ENCODE measurements at regions not wholly inside any gene's neighbourhood (a gene's known extent, or its start where the extent isn't known, plus 50 kb on each side); places are given as distances from the start of the nearest gene placed in this dataset.

DNA sequence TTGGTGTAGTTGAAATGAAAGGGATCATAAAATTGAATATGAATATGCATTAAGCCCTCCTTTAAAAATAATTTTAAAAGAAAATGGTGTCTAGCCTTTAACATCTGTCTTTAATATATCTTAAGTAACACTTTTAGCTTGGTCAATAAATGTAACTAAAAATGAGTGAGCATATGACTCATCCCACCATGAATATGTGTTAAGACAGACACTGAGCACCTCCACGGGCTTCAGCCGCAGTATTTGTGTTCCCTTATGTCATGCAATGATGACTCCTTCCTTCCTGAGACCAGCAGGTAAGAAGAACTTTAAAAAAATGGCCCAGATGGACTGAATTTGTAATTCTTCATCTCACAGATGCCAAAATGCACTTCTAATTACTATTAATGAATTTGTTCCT lies 563.2 kb downstream of the NR2F1-AS1 start (continued):
- TF ChIP-seq SMAD3 (CRISPR knock-in tag; IDR thresholded peaks at IDR 0.05; ENCODE audit: borderline replicate concordance) (no peak), ATF1 (CRISPR knock-in tag; IDR thresholded peaks at IDR 0.05) (no peak), ESRRA (CRISPR knock-in tag; IDR thresholded peaks at IDR 0.05; ENCODE audit: borderline replicate concordance) (no peak)
- TF ChIP-seq, protein P1, sequence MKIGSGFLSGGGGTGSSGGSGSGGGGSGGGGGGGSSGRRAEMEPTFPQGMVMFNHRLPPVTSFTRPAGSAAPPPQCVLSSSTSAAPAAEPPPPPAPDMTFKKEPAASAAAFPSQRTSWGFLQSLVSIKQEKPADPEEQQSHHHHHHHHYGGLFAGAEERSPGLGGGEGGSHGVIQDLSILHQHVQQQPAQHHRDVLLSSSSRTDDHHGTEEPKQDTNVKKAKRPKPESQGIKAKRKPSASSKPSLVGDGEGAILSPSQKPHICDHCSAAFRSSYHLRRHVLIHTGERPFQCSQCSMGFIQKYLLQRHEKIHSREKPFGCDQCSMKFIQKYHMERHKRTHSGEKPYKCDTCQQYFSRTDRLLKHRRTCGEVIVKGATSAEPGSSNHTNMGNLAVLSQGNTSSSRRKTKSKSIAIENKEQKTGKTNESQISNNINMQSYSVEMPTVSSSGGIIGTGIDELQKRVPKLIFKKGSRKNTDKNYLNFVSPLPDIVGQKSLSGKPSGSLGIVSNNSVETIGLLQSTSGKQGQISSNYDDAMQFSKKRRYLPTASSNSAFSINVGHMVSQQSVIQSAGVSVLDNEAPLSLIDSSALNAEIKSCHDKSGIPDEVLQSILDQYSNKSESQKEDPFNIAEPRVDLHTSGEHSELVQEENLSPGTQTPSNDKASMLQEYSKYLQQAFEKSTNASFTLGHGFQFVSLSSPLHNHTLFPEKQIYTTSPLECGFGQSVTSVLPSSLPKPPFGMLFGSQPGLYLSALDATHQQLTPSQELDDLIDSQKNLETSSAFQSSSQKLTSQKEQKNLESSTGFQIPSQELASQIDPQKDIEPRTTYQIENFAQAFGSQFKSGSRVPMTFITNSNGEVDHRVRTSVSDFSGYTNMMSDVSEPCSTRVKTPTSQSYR (CRISPR knock-in tag; IDR thresholded peaks at IDR 0.05) = no peak
- TF ChIP-seq, protein P2, sequence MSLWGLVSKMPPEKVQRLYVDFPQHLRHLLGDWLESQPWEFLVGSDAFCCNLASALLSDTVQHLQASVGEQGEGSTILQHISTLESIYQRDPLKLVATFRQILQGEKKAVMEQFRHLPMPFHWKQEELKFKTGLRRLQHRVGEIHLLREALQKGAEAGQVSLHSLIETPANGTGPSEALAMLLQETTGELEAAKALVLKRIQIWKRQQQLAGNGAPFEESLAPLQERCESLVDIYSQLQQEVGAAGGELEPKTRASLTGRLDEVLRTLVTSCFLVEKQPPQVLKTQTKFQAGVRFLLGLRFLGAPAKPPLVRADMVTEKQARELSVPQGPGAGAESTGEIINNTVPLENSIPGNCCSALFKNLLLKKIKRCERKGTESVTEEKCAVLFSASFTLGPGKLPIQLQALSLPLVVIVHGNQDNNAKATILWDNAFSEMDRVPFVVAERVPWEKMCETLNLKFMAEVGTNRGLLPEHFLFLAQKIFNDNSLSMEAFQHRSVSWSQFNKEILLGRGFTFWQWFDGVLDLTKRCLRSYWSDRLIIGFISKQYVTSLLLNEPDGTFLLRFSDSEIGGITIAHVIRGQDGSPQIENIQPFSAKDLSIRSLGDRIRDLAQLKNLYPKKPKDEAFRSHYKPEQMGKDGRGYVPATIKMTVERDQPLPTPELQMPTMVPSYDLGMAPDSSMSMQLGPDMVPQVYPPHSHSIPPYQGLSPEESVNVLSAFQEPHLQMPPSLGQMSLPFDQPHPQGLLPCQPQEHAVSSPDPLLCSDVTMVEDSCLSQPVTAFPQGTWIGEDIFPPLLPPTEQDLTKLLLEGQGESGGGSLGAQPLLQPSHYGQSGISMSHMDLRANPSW (CRISPR knock-in tag; conservative IDR thresholded peaks at IDR 0.05; ENCODE audit: low read depth) = no peak

DNA sequence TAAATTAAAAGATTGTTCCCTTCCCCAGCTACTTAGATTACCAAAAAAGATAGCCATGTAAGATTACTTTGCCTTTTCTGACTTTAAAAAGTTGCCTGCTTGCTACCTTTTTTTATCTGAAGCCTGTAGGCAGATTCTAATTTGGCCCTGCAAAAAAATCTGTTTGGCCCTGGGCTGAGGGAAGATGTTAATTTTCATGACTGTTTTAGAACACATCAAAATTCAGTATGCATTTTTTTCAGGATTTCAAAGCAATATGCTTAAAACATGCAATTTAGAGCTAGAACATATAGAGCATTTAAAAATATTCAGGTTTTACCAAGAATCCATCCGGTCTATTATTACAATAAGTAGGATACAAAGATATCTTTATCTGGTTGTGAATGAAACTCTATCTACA lies 563.6 kb downstream of the NR2F1-AS1 start:
- peaks cover 5% of the 10 kb centered on the region; the same call in 1 of the 2 replicates for H3K9me3 Mint-ChIP-seq
- no peak overlapping the region for H3K27ac Mint-ChIP-seq
- TF ChIP-seq ZNF121 (CRISPR knock-in tag; IDR thresholded peaks at IDR 0.05) = no peak
- no peak for TF ChIP-seq IRF2 (CRISPR knock-in tag; IDR thresholded peaks at IDR 0.05; ENCODE audit: borderline replicate concordance, low read depth)
- TF ChIP-seq SMAD3 (CRISPR knock-in tag; IDR thresholded peaks at IDR 0.05; ENCODE audit: borderline replicate concordance) = no peak
- TF ChIP-seq ZNF138 (CRISPR knock-in tag; conservative IDR thresholded peaks at IDR 0.05) = no peak
- TF ChIP-seq PRRX2 (CRISPR knock-in tag; IDR thresholded peaks at IDR 0.05) = no peak
- no peak for TF ChIP-seq JUN (CRISPR knock-in tag; IDR thresholded peaks at IDR 0.05)
- TF ChIP-seq, protein P3, sequence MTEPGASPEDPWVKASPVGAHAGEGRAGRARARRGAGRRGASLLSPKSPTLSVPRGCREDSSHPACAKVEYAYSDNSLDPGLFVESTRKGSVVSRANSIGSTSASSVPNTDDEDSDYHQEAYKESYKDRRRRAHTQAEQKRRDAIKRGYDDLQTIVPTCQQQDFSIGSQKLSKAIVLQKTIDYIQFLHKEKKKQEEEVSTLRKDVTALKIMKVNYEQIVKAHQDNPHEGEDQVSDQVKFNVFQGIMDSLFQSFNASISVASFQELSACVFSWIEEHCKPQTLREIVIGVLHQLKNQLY (CRISPR knock-in tag; IDR thresholded peaks at IDR 0.05) = no peak
- TF ChIP-seq, protein P4, sequence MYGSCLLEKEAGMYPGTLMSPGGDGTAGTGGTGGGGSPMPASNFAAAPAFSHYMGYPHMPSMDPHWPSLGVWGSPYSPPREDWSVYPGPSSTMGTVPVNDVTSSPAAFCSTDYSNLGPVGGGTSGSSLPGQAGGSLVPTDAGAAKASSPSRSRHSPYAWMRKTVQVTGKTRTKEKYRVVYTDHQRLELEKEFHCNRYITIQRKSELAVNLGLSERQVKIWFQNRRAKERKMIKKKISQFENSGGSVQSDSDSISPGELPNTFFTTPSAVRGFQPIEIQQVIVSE (CRISPR knock-in tag; IDR thresholded peaks at IDR 0.05; ENCODE audit: borderline replicate concordance) = no peak
- TF ChIP-seq FOXP1 (CRISPR knock-in tag; IDR thresholded peaks at IDR 0.05; ENCODE audit: borderline replicate concordance) = no peak
- TF ChIP-seq, protein P5, sequence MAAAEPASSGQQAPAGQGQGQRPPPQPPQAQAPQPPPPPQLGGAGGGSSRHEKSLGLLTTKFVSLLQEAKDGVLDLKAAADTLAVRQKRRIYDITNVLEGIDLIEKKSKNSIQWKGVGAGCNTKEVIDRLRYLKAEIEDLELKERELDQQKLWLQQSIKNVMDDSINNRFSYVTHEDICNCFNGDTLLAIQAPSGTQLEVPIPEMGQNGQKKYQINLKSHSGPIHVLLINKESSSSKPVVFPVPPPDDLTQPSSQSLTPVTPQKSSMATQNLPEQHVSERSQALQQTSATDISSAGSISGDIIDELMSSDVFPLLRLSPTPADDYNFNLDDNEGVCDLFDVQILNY (CRISPR knock-in tag; IDR thresholded peaks at IDR 0.05) = no peak
- TF ChIP-seq, protein P6, sequence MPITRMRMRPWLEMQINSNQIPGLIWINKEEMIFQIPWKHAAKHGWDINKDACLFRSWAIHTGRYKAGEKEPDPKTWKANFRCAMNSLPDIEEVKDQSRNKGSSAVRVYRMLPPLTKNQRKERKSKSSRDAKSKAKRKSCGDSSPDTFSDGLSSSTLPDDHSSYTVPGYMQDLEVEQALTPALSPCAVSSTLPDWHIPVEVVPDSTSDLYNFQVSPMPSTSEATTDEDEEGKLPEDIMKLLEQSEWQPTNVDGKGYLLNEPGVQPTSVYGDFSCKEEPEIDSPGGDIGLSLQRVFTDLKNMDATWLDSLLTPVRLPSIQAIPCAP (CRISPR knock-in tag; IDR thresholded peaks at IDR 0.05) = no peak
- TF ChIP-seq, protein P7, sequence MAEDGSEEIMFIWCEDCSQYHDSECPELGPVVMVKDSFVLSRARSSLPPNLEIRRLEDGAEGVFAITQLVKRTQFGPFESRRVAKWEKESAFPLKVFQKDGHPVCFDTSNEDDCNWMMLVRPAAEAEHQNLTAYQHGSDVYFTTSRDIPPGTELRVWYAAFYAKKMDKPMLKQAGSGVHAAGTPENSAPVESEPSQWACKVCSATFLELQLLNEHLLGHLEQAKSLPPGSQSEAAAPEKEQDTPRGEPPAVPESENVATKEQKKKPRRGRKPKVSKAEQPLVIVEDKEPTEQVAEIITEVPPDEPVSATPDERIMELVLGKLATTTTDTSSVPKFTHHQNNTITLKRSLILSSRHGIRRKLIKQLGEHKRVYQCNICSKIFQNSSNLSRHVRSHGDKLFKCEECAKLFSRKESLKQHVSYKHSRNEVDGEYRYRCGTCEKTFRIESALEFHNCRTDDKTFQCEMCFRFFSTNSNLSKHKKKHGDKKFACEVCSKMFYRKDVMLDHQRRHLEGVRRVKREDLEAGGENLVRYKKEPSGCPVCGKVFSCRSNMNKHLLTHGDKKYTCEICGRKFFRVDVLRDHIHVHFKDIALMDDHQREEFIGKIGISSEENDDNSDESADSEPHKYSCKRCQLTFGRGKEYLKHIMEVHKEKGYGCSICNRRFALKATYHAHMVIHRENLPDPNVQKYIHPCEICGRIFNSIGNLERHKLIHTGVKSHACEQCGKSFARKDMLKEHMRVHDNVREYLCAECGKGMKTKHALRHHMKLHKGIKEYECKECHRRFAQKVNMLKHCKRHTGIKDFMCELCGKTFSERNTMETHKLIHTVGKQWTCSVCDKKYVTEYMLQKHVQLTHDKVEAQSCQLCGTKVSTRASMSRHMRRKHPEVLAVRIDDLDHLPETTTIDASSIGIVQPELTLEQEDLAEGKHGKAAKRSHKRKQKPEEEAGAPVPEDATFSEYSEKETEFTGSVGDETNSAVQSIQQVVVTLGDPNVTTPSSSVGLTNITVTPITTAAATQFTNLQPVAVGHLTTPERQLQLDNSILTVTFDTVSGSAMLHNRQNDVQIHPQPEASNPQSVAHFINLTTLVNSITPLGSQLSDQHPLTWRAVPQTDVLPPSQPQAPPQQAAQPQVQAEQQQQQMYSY (CRISPR knock-in tag; IDR thresholded peaks at IDR 0.05) = no peak
- ChIA-PET POLR2A (no interaction called here), CTCF (no interaction called here)
- H3K4me1 Mint-ChIP-seq = peaks cover 25% of the 10 kb centered on the region
- no peaks in the 10 kb centered on the region for H3K27me3 Mint-ChIP-seq (ENCODE audit: low read depth)
- DNase-seq (ENCODE audit: low spot score) (no peak), ATAC-seq (no peak)
- H3K36me3 Mint-ChIP-seq = no peaks in the 10 kb centered on the region
- no peak overlapping the region for H3K4me3 Mint-ChIP-seq
